GM12878 (cell line): ENCODE measurements at regions not wholly inside any gene's neighbourhood (a gene's known extent, or its start where the extent isn't known, plus 50 kb on each side); places are given as distances from the start of the nearest gene placed in this dataset.

Source experiments
- ATAC-seq: fragments of 200-7000 bp; cut with Tn5 transposase; 3 replicates; pipeline ENCODE4 v1.9.1; 2020; ENCODE audit warnings: mild to moderate bottlenecking, moderate library complexity
- BruUV-seq: library from RNA; stranded (reverse); fragments of 400-500 nt; replicated peaks from 2 replicates; lab custom pipeline; 2021; lab: Mats Ljungman, UMichigan
- CTCF ChIA-PET: fragments of 300-600 bp; sonication (Branson Sonifier 250); formaldehyde crosslinking; extraction: SDS; loops from one replicate; lab custom pipeline; 2021; ENCODE audit warnings: inconsistent platforms; lab: Yijun Ruan, JAX
- POLR2A ChIA-PET: fragments of 350-600 bp; formaldehyde crosslinking; extraction: SDS; loops from one replicate; lab custom pipeline; 2021; ENCODE audit warnings: inconsistent platforms; lab: Charles Lee
- RAD21 ChIA-PET: fragments of 300-600 bp; sonication (Branson Sonifier 250); formaldehyde crosslinking; loops from one replicate; lab custom pipeline; 2023; ENCODE audit warnings: antibody characterized with exemption; ENCODE audit not compliant: unreplicated experiment; lab: Charles Lee
- SMC1A ChIA-PET: fragments of 300-600 bp; sonication (Branson Sonifier 250); formaldehyde crosslinking; loops from one replicate; lab custom pipeline; 2023; ENCODE audit not compliant: unreplicated experiment, uncharacterized antibody; lab: Charles Lee
- DNase-seq: peaks from one replicate; pipeline ENCODE4 v3.0.0-alpha.2; 2011; ENCODE audit warnings: low read depth, low spot score
- FAIRE-seq: peaks from 3 replicates; lab custom pipeline; 2011; peaks lifted over from hg19 to GRCh38; lab: Jason Lieb, UNC
- H2AFZ ChIP-seq: 2 replicates; pipeline ENCODE4 v1.6.0; 2011; ENCODE audit warnings: low read depth, low read length, control low read depth; ENCODE audit not compliant: control insufficient read depth
- H3K27ac ChIP-seq: 2 replicates; pipeline ENCODE4 v1.5.1; 2011; ENCODE audit warnings: control low read depth; ENCODE audit not compliant: control insufficient read depth, insufficient read depth
- H3K27me3 ChIP-seq, 2 experiments: replicated peaks in 1 of 2; 2 replicates each; pipeline versions ENCODE4 v1.6.0 to v1.6.1; 2011; ENCODE audit warnings: low read length in 1 of 2; ENCODE audit not compliant: control insufficient read depth in 2 of 2, insufficient read depth in 2 of 2
- H3K36me3 ChIP-seq, 2 experiments: 2 replicates each; pipeline ENCODE4 v1.5.1; 2011; ENCODE audit warnings: low read length in 1 of 2; ENCODE audit not compliant: control insufficient read depth in 2 of 2, insufficient read depth in 2 of 2
- H3K4me1 ChIP-seq: 2 replicates; pipeline ENCODE4 v1.6.1; 2011; ENCODE audit warnings: mild to moderate bottlenecking, low read length, moderate library complexity, mixed read lengths; ENCODE audit not compliant: control insufficient read depth, insufficient read depth
- H3K4me2 ChIP-seq: 2 replicates; pipeline ENCODE4 v1.6.0; 2011; ENCODE audit warnings: control low read depth; ENCODE audit not compliant: control insufficient read depth, insufficient read depth
- H3K4me3 ChIP-seq: fragments of 200-600 bp; sonication (generic); 2 replicates; pipeline ENCODE4 v1.5.1; 2016
- H3K79me2 ChIP-seq: 2 replicates; pipeline ENCODE4 v1.6.0; 2011; ENCODE audit warnings: low read length; ENCODE audit not compliant: control insufficient read depth, insufficient read depth
- H3K9ac ChIP-seq: 2 replicates; pipeline ENCODE4 v1.8.0; 2011; ENCODE audit warnings: low read length, control low read depth, mixed read lengths; ENCODE audit not compliant: control insufficient read depth, insufficient read depth
- H3K9me3 ChIP-seq: replicated peaks from 3 replicates; pipeline ENCODE4 v1.5.1; 2011; ENCODE audit warnings: mild to moderate bottlenecking, low read length; ENCODE audit not compliant: control insufficient read depth, insufficient read depth
- H4K20me1 ChIP-seq: 2 replicates; pipeline ENCODE4 v1.6.0; 2011; ENCODE audit not compliant: control insufficient read depth, insufficient read depth
- ASH2L ChIP-seq: fragments of 300-600, 200-600 bp; sonication (generic); IDR thresholded peaks from 2 replicates; pipeline ENCODE4 v1.6.1; 2017; ENCODE audit warnings: low read depth, mild to moderate bottlenecking, borderline replicate concordance
- ATF7 ChIP-seq: fragments of 450-650 bp; IDR thresholded peaks from 2 replicates; pipeline ENCODE4 v1.6.1; 2016; ENCODE audit warnings: low read depth, mild to moderate bottlenecking
- BMI1 ChIP-seq: fragments of 450-650 bp; IDR thresholded peaks from 2 replicates; pipeline ENCODE4 v1.6.1; 2016; ENCODE audit warnings: mild to moderate bottlenecking, moderate library complexity, borderline replicate concordance
- CBFB ChIP-seq: IDR thresholded peaks from 2 replicates; pipeline ENCODE4 v1.6.1; 2016; ENCODE audit warnings: antibody characterized with exemption, low read depth
- CBX5 ChIP-seq: sonication (generic); IDR thresholded peaks from 2 replicates; pipeline ENCODE4 v1.6.1; 2016; ENCODE audit warnings: low read depth, moderate library complexity, mild to moderate bottlenecking, inconsistent platforms
- CREB1 ChIP-seq: IDR thresholded peaks from 2 replicates; pipeline ENCODE4 v1.6.1; 2012; ENCODE audit warnings: low read depth, mild to moderate bottlenecking, inconsistent platforms
- MYB ChIP-seq: fragments of 150-350 bp; IDR thresholded peaks from 2 replicates; pipeline ENCODE4 v1.6.1; 2014; ENCODE audit warnings: mild to moderate bottlenecking, low read depth, low read length, borderline replicate concordance
- RB1 ChIP-seq: fragments of 450-650 bp; formaldehyde crosslinking; IDR thresholded peaks from 2 replicates; pipeline ENCODE4 v1.6.1; 2017; ENCODE audit warnings: mild to moderate bottlenecking, borderline replicate concordance
- SIN3A ChIP-seq: IDR thresholded peaks from 2 replicates; pipeline ENCODE4 v1.6.1; 2012; ENCODE audit warnings: low read depth, low read length, improper control_type of control experiment
- SUPT20H ChIP-seq: IDR thresholded peaks from 2 replicates; pipeline ENCODE4 v1.6.1; 2011; ENCODE audit warnings: low read depth, mild to moderate bottlenecking, low read length, moderate library complexity, borderline replicate concordance; ENCODE audit not compliant: control insufficient read depth
- TCF7 ChIP-seq: IDR thresholded peaks from 2 replicates; pipeline ENCODE4 v1.6.1; 2014; ENCODE audit warnings: antibody characterized with exemption, borderline replicate concordance
- ZNF24 ChIP-seq: fragments of 450-650 bp; IDR thresholded peaks from 2 replicates; pipeline ENCODE4 v1.6.1; 2017; ENCODE audit warnings: antibody characterized with exemption, mild to moderate bottlenecking
- WGBS: methylation state at CpG from one replicate; pipeline ENCODE4 v1.1.6; 2016; ENCODE audit warnings: low lambda C conversion rate; ENCODE audit not compliant: insufficient replicate concordance, insufficient coverage; ENCODE audit errors: missing lambda C conversion rate; 5-methylcytosine and 5-hydroxymethylcytosine counted together
- in situ Hi-C: fragments of 300-500 bp; cut with MboI; formaldehyde crosslinking; loops from 9 replicates; pipeline ENCODE4 v1.14.3; 2018; ENCODE audit warnings: mixed read lengths
- intact Hi-C: fragments of 100-400 bp; cut with micrococcal nuclease; formaldehyde crosslinking; loops from one replicate; pipeline ENCODE4 v1.14.2; 2022; ENCODE audit not compliant: unreplicated experiment
- TF ChIP-seq, protein P1 (sequence below): fragments of 450-650 bp; IDR thresholded peaks from 2 replicates; pipeline ENCODE4 v1.6.1; 2017; ENCODE audit warnings: mild to moderate bottlenecking, low read depth, inconsistent platforms; ENCODE audit not compliant: poor library complexity, severe bottlenecking
- TF ChIP-seq, protein P2 (sequence below): fragments of 450-650 bp; IDR thresholded peaks from 2 replicates; pipeline ENCODE4 v1.6.1; 2017; ENCODE audit warnings: mild to moderate bottlenecking, moderate library complexity

DNA sequence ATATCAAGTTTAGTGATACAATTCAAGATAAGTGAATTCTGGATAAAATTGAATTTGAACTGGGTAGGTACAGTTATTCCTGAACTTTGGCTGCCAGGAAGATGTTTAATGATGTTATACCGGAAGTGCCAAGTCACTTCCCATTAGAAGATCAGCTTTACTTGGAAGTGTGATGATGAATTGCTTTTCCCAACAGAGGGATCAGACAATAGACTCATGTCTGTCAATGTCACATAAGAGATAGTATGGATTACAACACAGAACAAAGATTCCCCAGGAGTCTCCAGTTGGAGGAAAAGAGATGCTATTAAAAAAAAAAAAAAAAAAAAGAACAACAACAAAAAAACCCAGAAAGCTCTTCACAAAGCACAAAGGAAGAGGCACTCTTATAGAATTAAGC, 497.9 kb upstream of the EPHA7 start:
- Histone ChIP-seq H3K4me2 (no peak overlapping the region), H3K9ac (no peak overlapping the region), H3K9me3 (no peaks in the 10 kb centered on the region), H3K4me1 (no peaks in the 10 kb centered on the region), H2AFZ (no peak overlapping the region), H4K20me1 (no peaks in the 10 kb centered on the region), H3K27ac (no peak overlapping the region), H3K27me3 (no peaks in the 10 kb centered on the region), H3K4me3 (no peak overlapping the region), H3K36me3 (no peaks in the 10 kb centered on the region), H3K79me2 (no peaks in the 10 kb centered on the region)
- ChIA-PET RAD21 (no interaction called here), POLR2A (no interaction called here), SMC1A (interaction anchor here (0.6 kb wide), 1 partner anchor 292 kb away, joined by 3 read pairs; no protein-coding TSS in a partner anchor), CTCF (no interaction called here)
- no TSS peak for BruUV-seq
- 19% methylated on average over 1 of the region's 1 CpG for WGBS
- TF ChIP-seq CBFB (no peak), TCF7 (no peak), ZNF24 (no peak), SUPT20H (no peak), MYB (no peak), BMI1 (no peak), CREB1 (no peak), ASH2L (no peak), SIN3A (no peak)
- no peak for FAIRE-seq
- intact Hi-C loops, result no loop called here
- in situ Hi-C loops, result no loop called here
- DNase-seq, result no peak
- ATAC-seq, result no peak

DNA sequence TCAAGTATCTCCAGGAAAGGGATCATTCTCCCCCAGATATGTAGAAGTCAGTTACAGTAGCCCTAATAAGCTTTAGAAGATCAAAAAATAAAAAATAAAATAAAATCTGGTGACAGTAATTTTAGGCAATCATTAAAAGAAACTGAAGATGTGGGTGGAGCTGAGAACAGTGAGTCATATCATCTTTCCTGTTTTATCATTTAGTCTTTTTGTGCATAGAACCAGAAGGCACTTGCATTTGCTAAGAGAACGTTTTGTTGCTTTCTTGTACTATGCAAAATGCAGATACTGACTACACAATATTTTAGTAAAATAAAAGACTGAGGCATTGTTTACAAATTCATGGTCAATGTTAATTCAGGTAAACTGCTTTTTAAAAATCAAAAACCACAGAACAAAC, 497.4 kb upstream of the EPHA7 start:
- H3K9ac ChIP-seq, result no peak overlapping the region
- H3K4me1 ChIP-seq, result no peaks in the 10 kb centered on the region
- ChIA-PET POLR2A (no interaction called here), CTCF (no interaction called here), RAD21 (no interaction called here), SMC1A (no interaction called here)
- H3K4me2 ChIP-seq, result no peak overlapping the region
- H4K20me1 ChIP-seq, result no peaks in the 10 kb centered on the region
- no peaks in the 10 kb centered on the region for H3K36me3 ChIP-seq
- no peak overlapping the region for H3K27ac ChIP-seq
- no peaks in the 10 kb centered on the region for H3K9me3 ChIP-seq
- H2AFZ ChIP-seq, result no peak overlapping the region
- ATAC-seq, result peak; percentile 65
- WGBS, result 6% methylated on average over 1 of the region's 1 CpG
- H3K27me3 ChIP-seq, result no peaks in the 10 kb centered on the region
- no TSS peak for BruUV-seq
- no peak for DNase-seq
- FAIRE-seq, result no peak
- intact Hi-C loops (no loop called here), in situ Hi-C loops (no loop called here)
- H3K4me3 ChIP-seq, result no peak overlapping the region
- no peaks in the 10 kb centered on the region for H3K79me2 ChIP-seq
- TF ChIP-seq, protein P1, sequence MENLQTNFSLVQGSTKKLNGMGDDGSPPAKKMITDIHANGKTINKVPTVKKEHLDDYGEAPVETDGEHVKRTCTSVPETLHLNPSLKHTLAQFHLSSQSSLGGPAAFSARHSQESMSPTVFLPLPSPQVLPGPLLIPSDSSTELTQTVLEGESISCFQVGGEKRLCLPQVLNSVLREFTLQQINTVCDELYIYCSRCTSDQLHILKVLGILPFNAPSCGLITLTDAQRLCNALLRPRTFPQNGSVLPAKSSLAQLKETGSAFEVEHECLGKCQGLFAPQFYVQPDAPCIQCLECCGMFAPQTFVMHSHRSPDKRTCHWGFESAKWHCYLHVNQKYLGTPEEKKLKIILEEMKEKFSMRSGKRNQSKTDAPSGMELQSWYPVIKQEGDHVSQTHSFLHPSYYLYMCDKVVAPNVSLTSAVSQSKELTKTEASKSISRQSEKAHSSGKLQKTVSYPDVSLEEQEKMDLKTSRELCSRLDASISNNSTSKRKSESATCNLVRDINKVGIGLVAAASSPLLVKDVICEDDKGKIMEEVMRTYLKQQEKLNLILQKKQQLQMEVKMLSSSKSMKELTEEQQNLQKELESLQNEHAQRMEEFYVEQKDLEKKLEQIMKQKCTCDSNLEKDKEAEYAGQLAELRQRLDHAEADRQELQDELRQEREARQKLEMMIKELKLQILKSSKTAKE, result no peak
- TF ChIP-seq RB1, result no peak
- TF ChIP-seq CBX5, result no peak
- TF ChIP-seq ATF7, result no peak
- TF ChIP-seq, protein P2, sequence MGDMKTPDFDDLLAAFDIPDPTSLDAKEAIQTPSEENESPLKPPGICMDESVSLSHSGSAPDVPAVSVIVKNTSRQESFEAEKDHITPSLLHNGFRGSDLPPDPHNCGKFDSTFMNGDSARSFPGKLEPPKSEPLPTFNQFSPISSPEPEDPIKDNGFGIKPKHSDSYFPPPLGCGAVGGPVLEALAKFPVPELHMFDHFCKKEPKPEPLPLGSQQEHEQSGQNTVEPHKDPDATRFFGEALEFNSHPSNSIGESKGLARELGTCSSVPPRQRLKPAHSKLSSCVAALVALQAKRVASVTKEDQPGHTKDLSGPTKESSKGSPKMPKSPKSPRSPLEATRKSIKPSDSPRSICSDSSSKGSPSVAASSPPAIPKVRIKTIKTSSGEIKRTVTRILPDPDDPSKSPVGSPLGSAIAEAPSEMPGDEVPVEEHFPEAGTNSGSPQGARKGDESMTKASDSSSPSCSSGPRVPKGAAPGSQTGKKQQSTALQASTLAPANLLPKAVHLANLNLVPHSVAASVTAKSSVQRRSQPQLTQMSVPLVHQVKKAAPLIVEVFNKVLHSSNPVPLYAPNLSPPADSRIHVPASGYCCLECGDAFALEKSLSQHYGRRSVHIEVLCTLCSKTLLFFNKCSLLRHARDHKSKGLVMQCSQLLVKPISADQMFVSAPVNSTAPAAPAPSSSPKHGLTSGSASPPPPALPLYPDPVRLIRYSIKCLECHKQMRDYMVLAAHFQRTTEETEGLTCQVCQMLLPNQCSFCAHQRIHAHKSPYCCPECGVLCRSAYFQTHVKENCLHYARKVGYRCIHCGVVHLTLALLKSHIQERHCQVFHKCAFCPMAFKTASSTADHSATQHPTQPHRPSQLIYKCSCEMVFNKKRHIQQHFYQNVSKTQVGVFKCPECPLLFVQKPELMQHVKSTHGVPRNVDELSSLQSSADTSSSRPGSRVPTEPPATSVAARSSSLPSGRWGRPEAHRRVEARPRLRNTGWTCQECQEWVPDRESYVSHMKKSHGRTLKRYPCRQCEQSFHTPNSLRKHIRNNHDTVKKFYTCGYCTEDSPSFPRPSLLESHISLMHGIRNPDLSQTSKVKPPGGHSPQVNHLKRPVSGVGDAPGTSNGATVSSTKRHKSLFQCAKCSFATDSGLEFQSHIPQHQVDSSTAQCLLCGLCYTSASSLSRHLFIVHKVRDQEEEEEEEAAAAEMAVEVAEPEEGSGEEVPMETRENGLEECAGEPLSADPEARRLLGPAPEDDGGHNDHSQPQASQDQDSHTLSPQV, result no peak
